ENCODE measurements at regions not wholly inside any gene's neighbourhood (a gene's known extent, or its start where the extent isn't known, plus 50 kb on each side); places are given as distances from the start of the nearest gene placed in this dataset.

DNA sequence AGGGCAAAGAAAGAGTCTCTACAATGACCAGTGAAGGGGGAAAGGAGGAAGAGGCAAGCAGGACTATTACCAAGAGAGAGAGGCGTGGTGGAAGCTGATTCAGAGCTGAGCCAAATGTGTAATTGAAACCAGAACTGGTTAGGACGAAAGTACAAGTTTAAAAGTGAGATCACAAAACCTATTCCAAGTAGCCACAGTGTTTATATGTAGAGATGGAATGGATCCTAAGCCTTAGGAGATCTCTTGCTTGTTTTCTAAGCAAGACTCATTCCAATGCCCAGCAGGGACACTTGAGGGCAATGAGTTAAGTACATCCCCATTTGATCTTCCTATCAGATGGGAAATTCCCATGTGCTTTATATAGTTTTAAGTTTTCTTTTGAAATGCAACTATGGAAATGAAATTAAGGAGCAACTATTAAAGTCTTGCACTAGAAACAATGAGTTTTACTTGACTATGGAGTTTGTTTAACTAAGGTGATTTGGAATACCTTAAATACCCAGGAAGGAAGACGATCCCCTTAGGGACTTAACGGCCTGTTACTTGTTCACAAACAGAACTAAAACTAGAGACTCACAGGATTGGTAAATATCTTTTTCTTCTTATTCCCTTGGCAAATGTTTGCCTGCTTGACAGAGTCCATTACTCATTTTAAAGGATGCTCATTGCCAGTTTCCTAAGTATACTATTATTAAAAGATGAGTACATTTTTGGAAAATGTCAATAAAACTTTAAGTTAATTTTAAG, 51.1 kb upstream of the SNX2 start:
- peak; percentile 33 for DNase-seq

Data from femur (tissue), 1 donor.